RKO (cell line): ENCODE measurements at regions not wholly inside any gene's neighbourhood (a gene's known extent, or its start where the extent isn't known, plus 50 kb on each side); places are given as distances from the start of the nearest gene placed in this dataset.
"Not testable (repeated sequence)": the region's sequence is repeated elsewhere in the genome, so short reads cannot be mapped to it uniquely, and the experiment has no call there.

ENCODE experiments used
- DNase-seq: peaks from one replicate; pipeline ENCODE4 v3.0.0-alpha.2; 2016; ENCODE audit warnings: low spot score

- not testable (repeated sequence) for DNase-seq
Measured at GRCh38 chr9:109665736-109666135, 114.3 kb upstream of the PALM2AKAP2 start.

- no peak for DNase-seq
Measured at GRCh38 chr9:109681301-109681700, 98.7 kb upstream of the PALM2AKAP2 start.

GRCh38 chr9:109682227-109682626 lies 97.8 kb upstream of the PALM2AKAP2 start:
- no peak for DNase-seq

- peak; percentile 36 for DNase-seq
Measured at GRCh38 chr9:109683521-109683920, 96.5 kb upstream of the PALM2AKAP2 start.

- DNase-seq = no peak
Measured at GRCh38 chr9:109689701-109690100, 90.3 kb upstream of the PALM2AKAP2 start.

- no peak for DNase-seq
Measured at GRCh38 chr9:109699019-109699418, 81.0 kb upstream of the PALM2AKAP2 start.

GRCh38 chr9:109704546-109704945 lies 75.5 kb upstream of the PALM2AKAP2 start:
- DNase-seq = no peak

- DNase-seq = peak; percentile 23
Measured at GRCh38 chr9:109705515-109705914, 74.5 kb upstream of the PALM2AKAP2 start.

- no peak for DNase-seq
Measured at GRCh38 chr9:109707355-109707754, 72.6 kb upstream of the PALM2AKAP2 start.

GRCh38 chr9:109708451-109708945 lies 71.5 kb upstream of the PALM2AKAP2 start:
- no peak for DNase-seq

GRCh38 chr9:109709866-109710265 lies 70.1 kb upstream of the PALM2AKAP2 start:
- no peak for DNase-seq

- DNase-seq = no peak
Measured at GRCh38 chr9:109710830-109711229, 69.2 kb upstream of the PALM2AKAP2 start.

GRCh38 chr9:109715344-109715743 lies 64.7 kb upstream of the PALM2AKAP2 start:
- DNase-seq = no peak

- DNase-seq = no peak
Measured at GRCh38 chr9:109716631-109717030, 63.4 kb upstream of the PALM2AKAP2 start.

- no peak for DNase-seq
Measured at GRCh38 chr9:109717342-109717741, 62.7 kb upstream of the PALM2AKAP2 start.

- DNase-seq = no peak
Measured at GRCh38 chr9:109718861-109719260, 61.1 kb upstream of the PALM2AKAP2 start.

- no peak for DNase-seq
Measured at GRCh38 chr9:109721001-109721400, 59.0 kb upstream of the PALM2AKAP2 start.

GRCh38 chr9:109722007-109722406 lies 58.0 kb upstream of the PALM2AKAP2 start:
- DNase-seq = no peak

- DNase-seq = no peak
Measured at GRCh38 chr9:109723781-109724180, 56.2 kb upstream of the PALM2AKAP2 start.

- no peak for DNase-seq
Measured at GRCh38 chr9:109725460-109725859, 54.5 kb upstream of the PALM2AKAP2 start.

GRCh38 chr9:109726119-109726518 lies 53.9 kb upstream of the PALM2AKAP2 start:
- no peak for DNase-seq

GRCh38 chr9:109728686-109729300 lies 51.2 kb upstream of the PALM2AKAP2 start:
- DNase-seq = no peak

GRCh38 chr9:109729513-109729912 lies 50.5 kb upstream of the PALM2AKAP2 start:
- DNase-seq = no peak
